HepG2 (cell line): ENCODE measurements at regions not wholly inside any gene's neighbourhood (a gene's known extent, or its start where the extent isn't known, plus 50 kb on each side); places are given as distances from the start of the nearest gene placed in this dataset.

Experiments used
- BORCS8-MEF2B ChIP-seq: sonication (generic); formaldehyde crosslinking; IDR thresholded peaks from 2 replicates; pipeline ENCODE4 v1.8.0; 2022; ENCODE audit warnings: mild to moderate bottlenecking, missing genetic modification reagents
- EED ChIP-seq: sonication (generic); formaldehyde crosslinking; IDR thresholded peaks from 2 replicates; pipeline ENCODE4 v1.5.0; 2020; ENCODE audit warnings: mild to moderate bottlenecking, missing genetic modification reagents
- FOSL1 ChIP-seq: sonication (generic); formaldehyde crosslinking; IDR thresholded peaks from 2 replicates; pipeline ENCODE4 v1.9.0; 2021; ENCODE audit warnings: missing genetic modification reagents, borderline replicate concordance
- HNRNPH1 ChIP-seq: fragments of 200-400 bp; formaldehyde crosslinking; optimal IDR thresholded peaks from 2 replicates; pipeline ENCODE3; 2017; ENCODE audit warnings: mild to moderate bottlenecking, low read depth, low read length
- HOXA7 ChIP-seq: sonication (generic); formaldehyde crosslinking; IDR thresholded peaks from 2 replicates; pipeline ENCODE4 v1.8.1; 2022; ENCODE audit warnings: mild to moderate bottlenecking, missing genetic modification reagents, moderate library complexity
- IKZF4 ChIP-seq: sonication (generic); formaldehyde crosslinking; IDR thresholded peaks from 2 replicates; pipeline ENCODE4 v1.5.1; 2020; ENCODE audit warnings: borderline replicate concordance, mild to moderate bottlenecking, low read depth, missing genetic modification reagents; ENCODE audit errors: not compliant biosample characterization
- MXI1 ChIP-seq: IDR thresholded peaks from 3 replicates; pipeline ENCODE4 v1.6.1; 2012; ENCODE audit warnings: low read depth, low read length, inconsistent platforms, borderline replicate concordance
- NFIC ChIP-seq: IDR thresholded peaks from 2 replicates; pipeline ENCODE4 v1.6.1; 2012; ENCODE audit warnings: mild to moderate bottlenecking, low read length, inconsistent platforms
- NFRKB ChIP-seq: fragments of 450-650 bp; IDR thresholded peaks from 2 replicates; pipeline ENCODE4 v1.6.1; 2017
- PAWR ChIP-seq: sonication (generic); formaldehyde crosslinking; IDR thresholded peaks from 2 replicates; pipeline ENCODE4 v1.4.0; 2020; ENCODE audit warnings: missing genetic modification reagents, mild to moderate bottlenecking, borderline replicate concordance
- SETDB1 ChIP-seq: sonication (generic); formaldehyde crosslinking; IDR thresholded peaks from 2 replicates; pipeline ENCODE4 v1.5.1; 2020; ENCODE audit warnings: missing genetic modification reagents, mild to moderate bottlenecking, borderline replicate concordance
- SIN3A ChIP-seq: IDR thresholded peaks from 2 replicates; pipeline ENCODE4 v1.6.1; 2011; ENCODE audit warnings: low read depth, mild to moderate bottlenecking, control low read depth, low read length, borderline replicate concordance
- SIX4 ChIP-seq: sonication (generic); formaldehyde crosslinking; IDR thresholded peaks from 2 replicates; pipeline ENCODE4 v1.4.0; 2020; ENCODE audit warnings: missing genetic modification reagents
- SOX6 ChIP-seq, 2 experiments: fragments of 450-650 bp in 1 of 2; sonication (generic) in 1 of 2; formaldehyde crosslinking in 1 of 2; IDR thresholded peaks; 2 replicates each; pipeline versions ENCODE4 v1.4.0 to v1.6.1; 2017 to 2020; ENCODE audit warnings: antibody characterized with exemption in 1 of 2, mild to moderate bottlenecking in 1 of 2, missing genetic modification reagents in 1 of 2
- ZNF10 ChIP-seq: sonication (generic); formaldehyde crosslinking; IDR thresholded peaks from 2 replicates; pipeline ENCODE4 v1.4.0; 2020; ENCODE audit warnings: mild to moderate bottlenecking, low read depth, missing genetic modification reagents, borderline replicate concordance
- ZNF24 ChIP-seq: fragments of 450-650 bp; IDR thresholded peaks from 2 replicates; pipeline ENCODE4 v1.6.1; 2017; ENCODE audit warnings: antibody characterized with exemption, mild to moderate bottlenecking
- ZNF773 ChIP-seq: sonication (generic); formaldehyde crosslinking; IDR thresholded peaks from 2 replicates; pipeline ENCODE4 v1.4.0; 2020; ENCODE audit warnings: missing genetic modification reagents, borderline replicate concordance
- ZSCAN30 ChIP-seq: sonication (generic); formaldehyde crosslinking; IDR thresholded peaks from 2 replicates; pipeline ENCODE4 v1.5.0; 2020; ENCODE audit warnings: mild to moderate bottlenecking, missing genetic modification reagents
- TF ChIP-seq, protein P1 (sequence below): sonication (generic); formaldehyde crosslinking; IDR thresholded peaks from 2 replicates; pipeline ENCODE4 v1.8.1; 2023; ENCODE audit warnings: mild to moderate bottlenecking, moderate library complexity, missing genetic modification reagents
- TF ChIP-seq, protein P2 (sequence below): sonication (generic); formaldehyde crosslinking; IDR thresholded peaks from 2 replicates; pipeline ENCODE4 v1.4.0; 2020; ENCODE audit warnings: missing genetic modification reagents, borderline replicate concordance
- TF ChIP-seq, protein P3 (sequence below): sonication (generic); formaldehyde crosslinking; IDR thresholded peaks from 2 replicates; pipeline ENCODE4 v1.4.0; 2020; ENCODE audit warnings: missing genetic modification reagents
- TF ChIP-seq, protein P4 (sequence below): IDR thresholded peaks from 2 replicates; pipeline ENCODE4 v1.6.1; 2016
- TF ChIP-seq, protein P5 (sequence below): sonication (generic); formaldehyde crosslinking; IDR thresholded peaks from 2 replicates; pipeline ENCODE4 v1.9.0; 2021; ENCODE audit warnings: missing genetic modification reagents, mild to moderate bottlenecking, borderline replicate concordance
- TF ChIP-seq, protein P6 (sequence below): IDR thresholded peaks from 2 replicates; pipeline ENCODE4 v1.6.1; 2016; ENCODE audit warnings: missing compliant biosample characterization, missing genetic modification reagents, borderline replicate concordance

DNA sequence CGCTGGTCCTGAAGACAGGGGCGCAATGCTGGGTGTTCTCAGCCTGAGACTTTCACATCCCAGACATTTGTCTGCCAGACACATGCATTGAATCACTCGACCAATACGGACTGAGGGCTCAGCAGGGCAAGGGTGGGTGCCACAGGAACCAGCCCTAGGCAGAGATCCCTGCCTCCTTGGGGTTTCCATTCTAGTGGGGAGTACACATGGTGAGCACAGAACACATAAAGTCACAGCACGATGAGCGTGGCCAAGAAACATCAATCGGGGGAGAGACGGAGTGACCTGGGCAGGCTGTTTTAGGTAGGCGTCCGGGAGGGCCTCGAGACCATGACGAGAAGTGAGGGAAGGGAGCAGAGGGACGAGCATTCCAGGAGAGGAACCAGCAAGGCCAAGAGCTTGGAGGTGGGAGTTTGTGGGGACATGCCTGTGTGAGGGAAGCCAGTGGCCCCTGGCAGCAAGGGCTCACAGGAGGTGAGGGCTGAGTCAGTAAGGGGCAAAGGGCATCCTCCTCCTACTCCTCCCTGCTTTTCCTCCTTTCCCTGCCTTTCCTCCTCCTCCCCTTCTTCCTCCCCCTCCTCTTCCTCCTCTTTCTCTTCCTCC, 126.3 kb upstream of the PEG3 start (continued):
- TF ChIP-seq, protein P1, sequence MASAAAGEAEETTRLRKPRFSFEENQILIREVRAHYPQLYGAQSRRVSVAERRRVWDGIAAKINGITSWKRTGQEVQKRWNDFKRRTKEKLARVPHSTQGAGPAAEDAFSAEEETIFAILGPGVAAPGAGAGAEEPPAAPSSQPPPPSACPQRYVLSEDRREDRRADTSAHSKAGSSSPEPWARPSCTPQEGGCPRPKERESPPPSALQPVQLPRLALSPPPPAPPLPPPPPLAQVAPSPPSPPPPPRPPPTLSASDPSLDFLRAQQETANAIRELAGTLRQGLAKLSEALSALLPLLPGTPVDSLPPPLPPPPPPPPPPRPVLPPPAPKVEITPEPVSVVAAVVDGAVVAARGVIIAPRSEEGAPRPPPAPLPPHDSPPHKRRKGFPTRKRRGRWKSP = no peak
- TF ChIP-seq SETDB1 (CRISPR knock-in tag) (no peak), SIN3A (no peak), MXI1 (no peak), NFIC (no peak), NFRKB (no peak), IKZF4 (CRISPR knock-in tag) (no peak), EED (CRISPR knock-in tag) (no peak), ZNF10 (CRISPR knock-in tag) (no peak; the same call in 1 of the 2 replicates), FOSL1 (CRISPR knock-in tag) (no peak), HNRNPH1 (no peak), ZNF773 (CRISPR knock-in tag) (no peak), HOXA7 (no peak), PAWR (CRISPR knock-in tag) (no peak), SIX4 (CRISPR knock-in tag) (no peak), ZSCAN30 (CRISPR knock-in tag) (no peak), SOX6 (IDR thresholded peaks at IDR 0.05) (no peak), SOX6 (CRISPR knock-in tag; IDR thresholded peaks at IDR 0.05) (peak; percentile 3; the same call in 1 of the 2 replicates), ZNF24 (no peak), BORCS8-MEF2B (CRISPR knock-in tag) (no peak)
- TF ChIP-seq, protein P2, sequence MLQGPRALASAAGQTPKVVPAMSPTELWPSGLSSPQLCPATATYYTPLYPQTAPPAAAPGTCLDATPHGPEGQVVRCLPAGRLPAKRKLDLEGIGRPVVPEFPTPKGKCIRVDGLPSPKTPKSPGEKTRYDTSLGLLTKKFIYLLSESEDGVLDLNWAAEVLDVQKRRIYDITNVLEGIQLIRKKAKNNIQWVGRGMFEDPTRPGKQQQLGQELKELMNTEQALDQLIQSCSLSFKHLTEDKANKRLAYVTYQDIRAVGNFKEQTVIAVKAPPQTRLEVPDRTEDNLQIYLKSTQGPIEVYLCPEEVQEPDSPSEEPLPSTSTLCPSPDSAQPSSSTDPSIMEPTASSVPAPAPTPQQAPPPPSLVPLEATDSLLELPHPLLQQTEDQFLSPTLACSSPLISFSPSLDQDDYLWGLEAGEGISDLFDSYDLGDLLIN (CRISPR knock-in tag) = no peak
- TF ChIP-seq, protein P3, sequence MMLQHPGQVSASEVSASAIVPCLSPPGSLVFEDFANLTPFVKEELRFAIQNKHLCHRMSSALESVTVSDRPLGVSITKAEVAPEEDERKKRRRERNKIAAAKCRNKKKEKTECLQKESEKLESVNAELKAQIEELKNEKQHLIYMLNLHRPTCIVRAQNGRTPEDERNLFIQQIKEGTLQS = 0 out of 2 replicates have a peak, but pooled peaks have one; percentile 25
- TF ChIP-seq, protein P4, sequence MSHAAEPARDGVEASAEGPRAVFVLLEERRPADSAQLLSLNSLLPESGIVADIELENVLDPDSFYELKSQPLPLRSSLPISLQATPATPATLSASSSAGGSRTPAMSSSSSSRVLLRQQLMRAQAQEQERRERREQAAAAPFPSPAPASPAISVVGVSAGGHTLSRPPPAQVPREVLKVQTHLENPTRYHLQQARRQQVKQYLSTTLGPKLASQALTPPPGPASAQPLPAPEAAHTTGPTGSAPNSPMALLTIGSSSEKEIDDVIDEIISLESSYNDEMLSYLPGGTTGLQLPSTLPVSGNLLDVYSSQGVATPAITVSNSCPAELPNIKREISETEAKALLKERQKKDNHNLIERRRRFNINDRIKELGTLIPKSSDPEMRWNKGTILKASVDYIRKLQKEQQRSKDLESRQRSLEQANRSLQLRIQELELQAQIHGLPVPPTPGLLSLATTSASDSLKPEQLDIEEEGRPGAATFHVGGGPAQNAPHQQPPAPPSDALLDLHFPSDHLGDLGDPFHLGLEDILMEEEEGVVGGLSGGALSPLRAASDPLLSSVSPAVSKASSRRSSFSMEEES (CRISPR knock-in tag) = no peak
- TF ChIP-seq, protein P5, sequence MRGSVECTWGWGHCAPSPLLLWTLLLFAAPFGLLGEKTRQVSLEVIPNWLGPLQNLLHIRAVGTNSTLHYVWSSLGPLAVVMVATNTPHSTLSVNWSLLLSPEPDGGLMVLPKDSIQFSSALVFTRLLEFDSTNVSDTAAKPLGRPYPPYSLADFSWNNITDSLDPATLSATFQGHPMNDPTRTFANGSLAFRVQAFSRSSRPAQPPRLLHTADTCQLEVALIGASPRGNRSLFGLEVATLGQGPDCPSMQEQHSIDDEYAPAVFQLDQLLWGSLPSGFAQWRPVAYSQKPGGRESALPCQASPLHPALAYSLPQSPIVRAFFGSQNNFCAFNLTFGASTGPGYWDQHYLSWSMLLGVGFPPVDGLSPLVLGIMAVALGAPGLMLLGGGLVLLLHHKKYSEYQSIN (CRISPR knock-in tag) = no peak
- TF ChIP-seq, protein P6, sequence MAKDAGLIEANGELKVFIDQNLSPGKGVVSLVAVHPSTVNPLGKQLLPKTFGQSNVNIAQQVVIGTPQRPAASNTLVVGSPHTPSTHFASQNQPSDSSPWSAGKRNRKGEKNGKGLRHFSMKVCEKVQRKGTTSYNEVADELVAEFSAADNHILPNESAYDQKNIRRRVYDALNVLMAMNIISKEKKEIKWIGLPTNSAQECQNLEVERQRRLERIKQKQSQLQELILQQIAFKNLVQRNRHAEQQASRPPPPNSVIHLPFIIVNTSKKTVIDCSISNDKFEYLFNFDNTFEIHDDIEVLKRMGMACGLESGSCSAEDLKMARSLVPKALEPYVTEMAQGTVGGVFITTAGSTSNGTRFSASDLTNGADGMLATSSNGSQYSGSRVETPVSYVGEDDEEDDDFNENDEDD (CRISPR knock-in tag) = peak; percentile 46; the same call in 1 of the 2 replicates
